Right atrium auricular region (tissue), 2 donors: ENCODE measurements at regions not wholly inside any gene's neighbourhood (a gene's known extent, or its start where the extent isn't known, plus 50 kb on each side); places are given as distances from the start of the nearest gene placed in this dataset.

ENCODE experiments used
- DNase-seq: peaks from one replicate; pipeline ENCODE4 v3.0.0-alpha.2; 2019; ENCODE audit warnings: low spot score
- H3K27ac ChIP-seq, 2 donors: fragments of 200-600 bp; sonication (generic); 1 replicate in 1 of 2; 2 replicates in 1 of 2; pipeline ENCODE4 v1.5.1; 2016 to 2019
- H3K27me3 ChIP-seq, 2 donors: fragments of 200-600 bp; sonication (generic); one replicate each; pipeline versions ENCODE4 v1.5.1 to v1.6.0; 2017 to 2019
- H3K36me3 ChIP-seq: fragments of 200-600 bp; sonication (generic); one replicate; pipeline ENCODE4 v1.5.1; 2016
- H3K4me1 ChIP-seq, 2 donors: fragments of 200-600 bp; sonication (generic); one replicate each; pipeline versions ENCODE4 v1.5.1 to v1.6.0; 2017 to 2019
- H3K4me3 ChIP-seq, 2 donors: fragments of 200-600 bp; sonication (generic); 1 replicate in 1 of 2; 2 replicates in 1 of 2; pipeline ENCODE4 v1.5.1; 2017 to 2019; ENCODE audit warnings: mild to moderate bottlenecking in 1 of 2, moderate library complexity in 1 of 2
- H3K9me3 ChIP-seq, 2 donors: fragments of 200-600 bp; sonication (generic); one replicate each; pipeline ENCODE4 v1.5.1; 2019
- TF ChIP-seq, protein P1 (sequence below), 2 donors: fragments of 200-600 bp; sonication (generic); IDR thresholded peaks; one replicate each; pipeline ENCODE4 v1.5.1; 2019; ENCODE audit warnings: antibody characterized with exemption in 2 of 2

- no peak overlapping the region for H3K4me3 ChIP-seq
- H3K9me3 ChIP-seq: no peaks in the 10 kb centered on the region
- no peak for DNase-seq
- no peaks in the 10 kb centered on the region for H3K27me3 ChIP-seq
- no peaks in the 10 kb centered on the region for H3K36me3 ChIP-seq
- TF ChIP-seq, protein P1, sequence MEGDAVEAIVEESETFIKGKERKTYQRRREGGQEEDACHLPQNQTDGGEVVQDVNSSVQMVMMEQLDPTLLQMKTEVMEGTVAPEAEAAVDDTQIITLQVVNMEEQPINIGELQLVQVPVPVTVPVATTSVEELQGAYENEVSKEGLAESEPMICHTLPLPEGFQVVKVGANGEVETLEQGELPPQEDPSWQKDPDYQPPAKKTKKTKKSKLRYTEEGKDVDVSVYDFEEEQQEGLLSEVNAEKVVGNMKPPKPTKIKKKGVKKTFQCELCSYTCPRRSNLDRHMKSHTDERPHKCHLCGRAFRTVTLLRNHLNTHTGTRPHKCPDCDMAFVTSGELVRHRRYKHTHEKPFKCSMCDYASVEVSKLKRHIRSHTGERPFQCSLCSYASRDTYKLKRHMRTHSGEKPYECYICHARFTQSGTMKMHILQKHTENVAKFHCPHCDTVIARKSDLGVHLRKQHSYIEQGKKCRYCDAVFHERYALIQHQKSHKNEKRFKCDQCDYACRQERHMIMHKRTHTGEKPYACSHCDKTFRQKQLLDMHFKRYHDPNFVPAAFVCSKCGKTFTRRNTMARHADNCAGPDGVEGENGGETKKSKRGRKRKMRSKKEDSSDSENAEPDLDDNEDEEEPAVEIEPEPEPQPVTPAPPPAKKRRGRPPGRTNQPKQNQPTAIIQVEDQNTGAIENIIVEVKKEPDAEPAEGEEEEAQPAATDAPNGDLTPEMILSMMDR (IDR thresholded peaks at IDR 0.05): no peak
- no peak overlapping the region for H3K27ac ChIP-seq
- H3K4me1 ChIP-seq: no peaks in the 10 kb centered on the region
Measured at GRCh38 chr16:65201511-65201910, 79.6 kb upstream of the CDH11 start.

GRCh38 chr16:65200857-65201256 is 79.0 kb upstream of the CDH11 start:
- H3K4me3 ChIP-seq: no peak overlapping the region
- H3K27me3 ChIP-seq: no peaks in the 10 kb centered on the region
- H3K27ac ChIP-seq: no peak overlapping the region
- no peaks in the 10 kb centered on the region for H3K4me1 ChIP-seq
- TF ChIP-seq, protein P1 (IDR thresholded peaks at IDR 0.05): no peak
- DNase-seq: no peak
- H3K9me3 ChIP-seq: no peaks in the 10 kb centered on the region
- no peaks in the 10 kb centered on the region for H3K36me3 ChIP-seq

DNA sequence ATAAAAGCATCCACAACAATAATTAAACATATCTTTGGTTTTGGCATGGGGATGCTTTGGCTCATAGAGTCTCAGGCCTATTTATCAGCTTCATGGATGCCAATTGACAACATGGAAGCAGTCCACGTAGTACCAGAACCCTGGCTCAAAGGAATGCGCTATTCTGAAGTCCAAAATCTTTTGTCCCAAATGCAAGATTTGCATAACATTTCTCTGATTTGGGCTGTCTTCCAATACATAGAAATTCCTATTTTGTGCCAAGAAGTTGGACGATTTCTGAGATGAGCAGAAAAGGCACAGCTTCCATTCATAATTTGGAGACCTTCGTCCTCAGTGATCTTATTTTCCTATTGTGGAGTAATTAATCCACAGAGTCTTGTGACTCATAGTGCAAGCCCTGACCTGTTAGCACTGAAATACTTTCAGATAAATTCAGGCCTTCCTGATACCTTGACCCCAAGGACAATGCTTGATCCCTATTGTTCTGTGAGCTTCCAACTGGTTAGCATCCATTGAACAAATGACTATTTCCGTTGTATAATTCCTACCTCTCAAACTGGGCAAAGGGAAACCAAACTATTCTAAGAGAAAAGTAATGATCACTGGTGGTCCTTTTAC is 78.4 kb upstream of the CDH11 start:
- Histone ChIP-seq H3K9me3 (no peaks in the 10 kb centered on the region), H3K4me1 (no peaks in the 10 kb centered on the region), H3K36me3 (no peaks in the 10 kb centered on the region), H3K4me3 (no peak overlapping the region), H3K27ac (no peak overlapping the region), H3K27me3 (no peaks in the 10 kb centered on the region)
- TF ChIP-seq, protein P1 (IDR thresholded peaks at IDR 0.05): no peak
- DNase-seq: no peak

DNA sequence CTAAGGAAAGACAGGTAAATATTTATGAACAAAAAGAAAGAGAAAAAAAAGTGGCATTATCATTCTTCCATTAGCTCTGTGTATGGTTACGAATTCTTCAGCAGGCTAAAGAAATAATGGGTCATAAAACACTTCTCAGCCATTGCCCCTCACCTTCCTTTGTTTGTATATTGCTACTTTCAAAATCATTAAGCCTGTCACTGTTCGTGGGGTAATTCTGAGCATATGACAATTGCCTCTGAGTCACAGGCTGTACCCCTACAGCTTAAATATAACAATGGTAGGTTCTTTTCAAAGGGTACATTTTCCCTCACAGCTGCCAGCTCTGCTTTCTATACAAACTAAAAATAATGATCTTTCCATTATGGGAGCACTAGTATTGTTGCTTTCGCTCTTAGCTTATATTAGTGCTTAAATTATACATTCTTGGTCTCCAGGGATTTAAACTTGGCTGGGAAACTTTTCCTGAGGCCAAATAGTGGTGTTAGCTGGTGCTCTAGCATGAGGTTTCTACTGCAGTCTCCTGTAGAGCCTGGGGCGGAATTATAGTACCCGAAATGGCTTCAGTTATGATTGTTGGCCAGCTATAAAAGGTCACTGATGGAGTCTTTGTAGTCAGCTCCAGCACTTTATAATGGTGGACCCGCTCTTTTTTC is 74.7 kb upstream of the CDH11 start:
- Histone ChIP-seq H3K27ac (no peak overlapping the region), H3K9me3 (no peaks in the 10 kb centered on the region), H3K36me3 (no peaks in the 10 kb centered on the region), H3K4me3 (no peak overlapping the region), H3K4me1 (no peaks in the 10 kb centered on the region), H3K27me3 (no peaks in the 10 kb centered on the region)
- TF ChIP-seq, protein P1 (IDR thresholded peaks at IDR 0.05): no peak
- DNase-seq: no peak

GRCh38 chr16:65195998-65196397 is 74.1 kb upstream of the CDH11 start:
- Histone ChIP-seq H3K27ac (no peak overlapping the region), H3K4me1 (no peaks in the 10 kb centered on the region), H3K9me3 (no peaks in the 10 kb centered on the region), H3K36me3 (no peaks in the 10 kb centered on the region), H3K27me3 (no peaks in the 10 kb centered on the region), H3K4me3 (no peak overlapping the region)
- no peak for DNase-seq
- TF ChIP-seq, protein P1 (IDR thresholded peaks at IDR 0.05): no peak
